GM23338 (cell line): ENCODE measurements at regions not wholly inside any gene's neighbourhood (a gene's known extent, or its start where the extent isn't known, plus 50 kb on each side); places are given as distances from the start of the nearest gene placed in this dataset.

Experiments used
- ATAC-seq: fragments of 200-7000 bp; cut with Tn5 transposase; 3 replicates; pipeline ENCODE4 v1.9.1; 2020
- DNase-seq: peaks from one replicate; pipeline ENCODE4 v3.0.0-alpha.2; 2015; ENCODE audit warnings: low spot score
- H2AFZ ChIP-seq: fragments of 200-600 bp; sonication (generic); 2 replicates; pipeline ENCODE4 v1.8.0; 2016; ENCODE audit warnings: antibody characterized with exemption, mild to moderate bottlenecking, moderate library complexity
- H3F3A ChIP-seq: fragments of 200-600 bp; sonication (generic); replicated peaks from 2 replicates; pipeline ENCODE4 v1.8.0; 2017; ENCODE audit warnings: antibody characterized with exemption, mixed run types, low read depth
- H3K27ac ChIP-seq: fragments of 200-600 bp; sonication (generic); 2 replicates; pipeline ENCODE4 v1.6.1; 2016; ENCODE audit warnings: low read depth
- H3K27me3 ChIP-seq: fragments of 200-600 bp; sonication (generic); 2 replicates; pipeline ENCODE4 v1.8.0; 2016; ENCODE audit warnings: mild to moderate bottlenecking, mixed run types, moderate library complexity; ENCODE audit not compliant: insufficient read depth
- H3K36me3 ChIP-seq: fragments of 200-600 bp; sonication (generic); 2 replicates; pipeline ENCODE4 v1.8.0; 2016; ENCODE audit warnings: mild to moderate bottlenecking; ENCODE audit not compliant: insufficient read depth
- H3K4me1 ChIP-seq: fragments of 200-600 bp; sonication (generic); 2 replicates; pipeline ENCODE4 v1.8.0; 2016; ENCODE audit warnings: mild to moderate bottlenecking, moderate library complexity; ENCODE audit not compliant: insufficient read depth
- H3K4me2 ChIP-seq: fragments of 200-600 bp; sonication (generic); 2 replicates; pipeline ENCODE4 v1.7.1; 2017; ENCODE audit warnings: mixed run types
- H3K4me3 ChIP-seq: fragments of 200-600 bp; sonication (generic); 2 replicates; pipeline ENCODE4 v1.6.1; 2016; ENCODE audit warnings: mixed run types
- H3K79me2 ChIP-seq: fragments of 200-600 bp; sonication (generic); replicated peaks from 2 replicates; pipeline ENCODE4 v1.8.0; 2017; ENCODE audit warnings: mild to moderate bottlenecking; ENCODE audit not compliant: insufficient read depth
- H3K9me2 ChIP-seq: fragments of 200-600 bp; sonication (generic); 2 replicates; pipeline ENCODE4 v1.8.0; 2017; ENCODE audit not compliant: insufficient read depth
- H4K20me1 ChIP-seq: fragments of 200-600 bp; sonication (generic); replicated peaks from 2 replicates; pipeline ENCODE4 v1.8.0; 2017; ENCODE audit warnings: mild to moderate bottlenecking; ENCODE audit not compliant: insufficient read depth
- H3K27ac Mint-ChIP-seq: 2 replicates; pipeline ENCODE4 v1.8.0; 2020; ENCODE audit warnings: inconsistent platforms, mild to moderate bottlenecking, moderate library complexity, mixed read lengths
- H3K27me3 Mint-ChIP-seq: 3 replicates; pipeline ENCODE4 v1.8.0; 2022; ENCODE audit warnings: low read depth, mild to moderate bottlenecking, moderate library complexity, mixed read lengths, inconsistent platforms; ENCODE audit not compliant: insufficient read depth, poor library complexity
- H3K36me3 Mint-ChIP-seq: 3 replicates; pipeline ENCODE4 v1.8.0; 2021; ENCODE audit warnings: low read depth, mild to moderate bottlenecking, inconsistent platforms, moderate library complexity, mixed read lengths
- H3K4me1 Mint-ChIP-seq: 3 replicates; pipeline ENCODE4 v1.8.0; 2020; ENCODE audit warnings: mild to moderate bottlenecking, inconsistent platforms, mixed read lengths
- H3K4me3 Mint-ChIP-seq: 3 replicates; pipeline ENCODE4 v1.8.0; 2021; ENCODE audit warnings: moderate library complexity, mild to moderate bottlenecking, inconsistent platforms, mixed read lengths
- H3K9me3 Mint-ChIP-seq: 3 replicates; pipeline ENCODE4 v1.8.0; 2020; ENCODE audit warnings: moderate library complexity, mild to moderate bottlenecking, inconsistent platforms, mixed read lengths
- CTCF ChIP-seq, 2 experiments: fragments of 200-600 bp in 1 of 2; sonication (generic) in 1 of 2; conservative IDR thresholded peaks; 2 replicates each; pipeline versions ENCODE4 v1.5.1 to v1.6.1; 2016 to 2017; ENCODE audit warnings: antibody characterized with exemption in 2 of 2, low read depth in 2 of 2, mild to moderate bottlenecking in 2 of 2, moderate library complexity in 1 of 2
- ETS1 ChIP-seq: IDR thresholded peaks from 2 replicates; pipeline ENCODE4 v1.6.1; 2016; ENCODE audit warnings: antibody characterized with exemption
- EZH2 ChIP-seq: fragments of 200-600 bp; sonication (generic); IDR thresholded peaks from one replicate; pipeline ENCODE4 v1.8.0; 2017; ENCODE audit warnings: antibody characterized with exemption, mild to moderate bottlenecking, low read depth; ENCODE audit not compliant: unreplicated experiment
- EZH2phosphoT487 ChIP-seq: fragments of 200-600 bp; sonication (generic); IDR thresholded peaks from one replicate; pipeline ENCODE4 v1.8.1; 2018; ENCODE audit warnings: antibody characterized with exemption; ENCODE audit not compliant: unreplicated experiment
- JUNB ChIP-seq: IDR thresholded peaks from one replicate; pipeline ENCODE4 v1.6.1; 2016; ENCODE audit warnings: antibody characterized with exemption; ENCODE audit not compliant: unreplicated experiment
- POLR2AphosphoS5 ChIP-seq: IDR thresholded peaks from 2 replicates; pipeline ENCODE4 v1.6.1; 2016; ENCODE audit warnings: antibody characterized with exemption, low read depth
- REST ChIP-seq: IDR thresholded peaks from one replicate; pipeline ENCODE4 v1.6.1; 2018; ENCODE audit warnings: antibody characterized with exemption; ENCODE audit not compliant: unreplicated experiment
- STAT1 ChIP-seq: IDR thresholded peaks from one replicate; pipeline ENCODE4 v1.6.1; 2016; ENCODE audit warnings: antibody characterized with exemption; ENCODE audit not compliant: unreplicated experiment
- ZNF331 ChIP-seq: fragments of 250-450 bp; sonication (Bioruptor Pico); IDR thresholded peaks from 2 replicates; pipeline ENCODE4 v1.5.0; 2020; ENCODE audit warnings: low read depth, mild to moderate bottlenecking, moderate library complexity

GRCh38 chr10:29816801-29817558 lies 182.2 kb upstream of the SVIL start:
- H3K27ac Mint-ChIP-seq, result no peak overlapping the region
- TF ChIP-seq POLR2AphosphoS5 (no peak), JUNB (no peak)

GRCh38 chr10:29815572-29815971 lies 180.8 kb upstream of the SVIL start:
- H3K4me3 Mint-ChIP-seq, result no peak overlapping the region
- Histone ChIP-seq H3K9me2 (no peaks in the 10 kb centered on the region), H4K20me1 (no peaks in the 10 kb centered on the region), H3K4me3 (no peak overlapping the region), H3K36me3 (no peaks in the 10 kb centered on the region), H3F3A (no peaks in the 10 kb centered on the region), H3K4me1 (no peaks in the 10 kb centered on the region), H3K4me2 (no peak overlapping the region), H3K27me3 (no peaks in the 10 kb centered on the region), H3K27ac (no peak overlapping the region), H3K79me2 (no peaks in the 10 kb centered on the region), H2AFZ (no peak overlapping the region)
- no peaks in the 10 kb centered on the region for H3K9me3 Mint-ChIP-seq
- ATAC-seq (no peak), DNase-seq (no peak)
- H3K27ac Mint-ChIP-seq, result no peak overlapping the region
- H3K36me3 Mint-ChIP-seq, result no peaks in the 10 kb centered on the region
- TF ChIP-seq CTCF (conservative IDR thresholded peaks at IDR 0.05; ENCODE audit: low read depth in 2 of 2) (no peak), ETS1 (no peak), EZH2 (no peak), STAT1 (no peak), ZNF331 (CRISPR knock-in tag) (no peak), REST (no peak), EZH2phosphoT487 (no peak), JUNB (no peak)
- H3K4me1 Mint-ChIP-seq, result no peaks in the 10 kb centered on the region
- peaks cover 6% of the 10 kb centered on the region for H3K27me3 Mint-ChIP-seq

More at GRCh38 chr10:29816801-29817558, 182.2 kb upstream of the SVIL start:
- Histone ChIP-seq H3K4me1 (no peaks in the 10 kb centered on the region), H4K20me1 (no peaks in the 10 kb centered on the region), H3F3A (no peaks in the 10 kb centered on the region), H2AFZ (peak overlapping the region; percentile 85), H3K4me2 (no peak overlapping the region), H3K79me2 (no peaks in the 10 kb centered on the region), H3K9me2 (no peaks in the 10 kb centered on the region), H3K36me3 (no peaks in the 10 kb centered on the region), H3K27ac (no peak overlapping the region), H3K4me3 (no peak overlapping the region), H3K27me3 (no peaks in the 10 kb centered on the region)
- no peaks in the 10 kb centered on the region for H3K4me1 Mint-ChIP-seq
- no peak overlapping the region for H3K4me3 Mint-ChIP-seq
- ATAC-seq (no peak), DNase-seq (no peak)
- peaks cover 8% of the 10 kb centered on the region for H3K27me3 Mint-ChIP-seq
- no peaks in the 10 kb centered on the region for H3K9me3 Mint-ChIP-seq
- no peaks in the 10 kb centered on the region for H3K36me3 Mint-ChIP-seq
